WTC11 (cell line): ENCODE measurements at regions not wholly inside any gene's neighbourhood (a gene's known extent, or its start where the extent isn't known, plus 50 kb on each side); places are given as distances from the start of the nearest gene placed in this dataset.

Experiments
- ATAC-seq: fragments of 200-7000 bp; cut with Tn5 transposase; 2 replicates; pipeline ENCODE4 v1.10.0; 2021; ENCODE audit warnings: mild to moderate bottlenecking, moderate library complexity
- CTCF ChIA-PET: fragments of 300-600 bp; sonication (Branson Sonifier 250); formaldehyde crosslinking; loops from one replicate; lab custom pipeline; 2021; ENCODE audit warnings: antibody characterized with exemption; lab: Charles Lee
- POLR2A ChIA-PET: fragments of 350-600 bp; sonication (Branson Sonifier 250); formaldehyde crosslinking; loops from one replicate; lab custom pipeline; 2021; ENCODE audit warnings: antibody characterized with exemption; lab: Charles Lee
- DNase-seq: peaks from one replicate; pipeline ENCODE4 v3.0.0; 2021; ENCODE audit warnings: low spot score
- H3K27ac Mint-ChIP-seq: 2 replicates; pipeline ENCODE4 v1.8.0; 2021; ENCODE audit warnings: mixed read lengths
- H3K27me3 Mint-ChIP-seq: 2 replicates; pipeline ENCODE4 v1.8.0; 2021; ENCODE audit warnings: low read depth, mild to moderate bottlenecking, moderate library complexity, mixed read lengths
- H3K36me3 Mint-ChIP-seq: 2 replicates; pipeline ENCODE4 v1.8.0; 2021; ENCODE audit warnings: mixed read lengths
- H3K4me1 Mint-ChIP-seq: 2 replicates; pipeline ENCODE4 v1.8.0; 2022; ENCODE audit warnings: mixed read lengths
- H3K4me3 Mint-ChIP-seq: 2 replicates; pipeline ENCODE4 v1.8.0; 2021; ENCODE audit warnings: mild to moderate bottlenecking, moderate library complexity, mixed read lengths
- H3K9me3 Mint-ChIP-seq: 2 replicates; pipeline ENCODE4 v1.8.0; 2021; ENCODE audit warnings: mixed read lengths
- CBFB ChIP-seq: sonication (generic); formaldehyde crosslinking; IDR thresholded peaks from 2 replicates; pipeline ENCODE4 v1.8.1; 2022; ENCODE audit warnings: mild to moderate bottlenecking, low read depth, missing genetic modification reagents
- CREM ChIP-seq: sonication (generic); formaldehyde crosslinking; IDR thresholded peaks from 2 replicates; pipeline ENCODE4 v1.8.1; 2022; ENCODE audit warnings: mild to moderate bottlenecking, missing genetic modification reagents, moderate library complexity
- E2F5 ChIP-seq: sonication (generic); formaldehyde crosslinking; IDR thresholded peaks from 2 replicates; pipeline ENCODE4 v1.8.1; 2022; ENCODE audit warnings: mild to moderate bottlenecking, moderate library complexity, missing genetic modification reagents
- EMX1 ChIP-seq: fragments of 250-450 bp; sonication (Bioruptor Pico); IDR thresholded peaks from 2 replicates; pipeline ENCODE4 v1.8.0; 2021; ENCODE audit warnings: mild to moderate bottlenecking
- ESRRA ChIP-seq: sonication (generic); formaldehyde crosslinking; IDR thresholded peaks from 2 replicates; pipeline ENCODE4 v1.8.1; 2022; ENCODE audit warnings: mild to moderate bottlenecking, missing genetic modification reagents, borderline replicate concordance
- GRHL2 ChIP-seq: fragments of 250-450 bp; sonication (Bioruptor Pico); IDR thresholded peaks from 2 replicates; pipeline ENCODE4 v1.8.0; 2022; ENCODE audit warnings: mild to moderate bottlenecking, moderate library complexity; ENCODE audit not compliant: insufficient replicate concordance, severe bottlenecking
- MYBL2 ChIP-seq: sonication (generic); formaldehyde crosslinking; IDR thresholded peaks from 2 replicates; pipeline ENCODE4 v1.8.1; 2023; ENCODE audit warnings: mild to moderate bottlenecking, moderate library complexity, missing genetic modification reagents
- NFYB ChIP-seq: sonication (generic); formaldehyde crosslinking; conservative IDR thresholded peaks from 2 replicates; pipeline ENCODE4 v1.8.0; 2022; ENCODE audit warnings: low read depth, missing genetic modification reagents
- NR3C1 ChIP-seq: sonication (generic); formaldehyde crosslinking; conservative IDR thresholded peaks from 2 replicates; pipeline ENCODE4 v1.8.1; 2023; ENCODE audit warnings: low read depth, mild to moderate bottlenecking, missing genetic modification reagents
- RELA ChIP-seq: sonication (generic); formaldehyde crosslinking; IDR thresholded peaks from 2 replicates; pipeline ENCODE4 v1.8.1; 2022; ENCODE audit warnings: missing genetic modification reagents, mild to moderate bottlenecking, borderline replicate concordance
- SOX15 ChIP-seq: fragments of 250-450 bp; sonication (Bioruptor Pico); IDR thresholded peaks from 2 replicates; pipeline ENCODE4 v1.9.0; 2021; ENCODE audit warnings: mild to moderate bottlenecking
- STAT6 ChIP-seq: sonication (generic); formaldehyde crosslinking; conservative IDR thresholded peaks from 2 replicates; pipeline ENCODE4 v1.8.1; 2023; ENCODE audit warnings: mild to moderate bottlenecking, low read depth, missing genetic modification reagents, moderate library complexity
- TCF7 ChIP-seq: sonication (generic); formaldehyde crosslinking; IDR thresholded peaks from 2 replicates; pipeline ENCODE4 v1.8.0; 2022; ENCODE audit warnings: mild to moderate bottlenecking, low read depth, missing genetic modification reagents, moderate library complexity
- ZBTB21 ChIP-seq: sonication (generic); formaldehyde crosslinking; IDR thresholded peaks from 2 replicates; pipeline ENCODE4 v1.8.1; 2023; ENCODE audit warnings: mild to moderate bottlenecking, missing genetic modification reagents, borderline replicate concordance
- ZNF138 ChIP-seq: sonication (generic); formaldehyde crosslinking; conservative IDR thresholded peaks from 2 replicates; pipeline ENCODE4 v1.8.1; 2022; ENCODE audit warnings: mild to moderate bottlenecking, moderate library complexity, missing genetic modification reagents
- ZNF219 ChIP-seq: sonication (generic); formaldehyde crosslinking; IDR thresholded peaks from 2 replicates; pipeline ENCODE4 v1.8.0; 2023; ENCODE audit warnings: missing genetic modification reagents, mild to moderate bottlenecking, borderline replicate concordance
- ZNF423 ChIP-seq: fragments of 250-450 bp; sonication (Bioruptor Pico); IDR thresholded peaks from 2 replicates; pipeline ENCODE4 v2.1.2; 2022; ENCODE audit warnings: mild to moderate bottlenecking, moderate library complexity
- TF ChIP-seq, protein P1 (sequence below): sonication (generic); formaldehyde crosslinking; IDR thresholded peaks from 2 replicates; pipeline ENCODE4 v1.8.0; 2023; ENCODE audit warnings: missing genetic modification reagents, mild to moderate bottlenecking, borderline replicate concordance
- TF ChIP-seq, protein P2 (sequence below): sonication (generic); formaldehyde crosslinking; IDR thresholded peaks from 2 replicates; pipeline ENCODE4 v1.8.1; 2022; ENCODE audit warnings: mild to moderate bottlenecking, missing genetic modification reagents, moderate library complexity, borderline replicate concordance
- TF ChIP-seq, protein P3 (sequence below): fragments of 250-450 bp; sonication (Bioruptor Pico); IDR thresholded peaks from 2 replicates; pipeline ENCODE4 v1.9.0; 2021; ENCODE audit warnings: mild to moderate bottlenecking
- TF ChIP-seq, protein P4 (sequence below): sonication (generic); formaldehyde crosslinking; IDR thresholded peaks from 2 replicates; pipeline ENCODE4 v1.8.1; 2023; ENCODE audit warnings: mild to moderate bottlenecking, missing genetic modification reagents

GRCh38 chr6:44003345-44004061 lies 123.7 kb downstream of the MRPL14 start (continued):
- TF ChIP-seq, protein P1, sequence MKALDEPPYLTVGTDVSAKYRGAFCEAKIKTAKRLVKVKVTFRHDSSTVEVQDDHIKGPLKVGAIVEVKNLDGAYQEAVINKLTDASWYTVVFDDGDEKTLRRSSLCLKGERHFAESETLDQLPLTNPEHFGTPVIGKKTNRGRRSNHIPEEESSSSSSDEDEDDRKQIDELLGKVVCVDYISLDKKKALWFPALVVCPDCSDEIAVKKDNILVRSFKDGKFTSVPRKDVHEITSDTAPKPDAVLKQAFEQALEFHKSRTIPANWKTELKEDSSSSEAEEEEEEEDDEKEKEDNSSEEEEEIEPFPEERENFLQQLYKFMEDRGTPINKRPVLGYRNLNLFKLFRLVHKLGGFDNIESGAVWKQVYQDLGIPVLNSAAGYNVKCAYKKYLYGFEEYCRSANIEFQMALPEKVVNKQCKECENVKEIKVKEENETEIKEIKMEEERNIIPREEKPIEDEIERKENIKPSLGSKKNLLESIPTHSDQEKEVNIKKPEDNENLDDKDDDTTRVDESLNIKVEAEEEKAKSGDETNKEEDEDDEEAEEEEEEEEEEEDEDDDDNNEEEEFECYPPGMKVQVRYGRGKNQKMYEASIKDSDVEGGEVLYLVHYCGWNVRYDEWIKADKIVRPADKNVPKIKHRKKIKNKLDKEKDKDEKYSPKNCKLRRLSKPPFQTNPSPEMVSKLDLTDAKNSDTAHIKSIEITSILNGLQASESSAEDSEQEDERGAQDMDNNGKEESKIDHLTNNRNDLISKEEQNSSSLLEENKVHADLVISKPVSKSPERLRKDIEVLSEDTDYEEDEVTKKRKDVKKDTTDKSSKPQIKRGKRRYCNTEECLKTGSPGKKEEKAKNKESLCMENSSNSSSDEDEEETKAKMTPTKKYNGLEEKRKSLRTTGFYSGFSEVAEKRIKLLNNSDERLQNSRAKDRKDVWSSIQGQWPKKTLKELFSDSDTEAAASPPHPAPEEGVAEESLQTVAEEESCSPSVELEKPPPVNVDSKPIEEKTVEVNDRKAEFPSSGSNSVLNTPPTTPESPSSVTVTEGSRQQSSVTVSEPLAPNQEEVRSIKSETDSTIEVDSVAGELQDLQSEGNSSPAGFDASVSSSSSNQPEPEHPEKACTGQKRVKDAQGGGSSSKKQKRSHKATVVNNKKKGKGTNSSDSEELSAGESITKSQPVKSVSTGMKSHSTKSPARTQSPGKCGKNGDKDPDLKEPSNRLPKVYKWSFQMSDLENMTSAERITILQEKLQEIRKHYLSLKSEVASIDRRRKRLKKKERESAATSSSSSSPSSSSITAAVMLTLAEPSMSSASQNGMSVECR (CRISPR knock-in tag) = no peak
- TF ChIP-seq, protein P2, sequence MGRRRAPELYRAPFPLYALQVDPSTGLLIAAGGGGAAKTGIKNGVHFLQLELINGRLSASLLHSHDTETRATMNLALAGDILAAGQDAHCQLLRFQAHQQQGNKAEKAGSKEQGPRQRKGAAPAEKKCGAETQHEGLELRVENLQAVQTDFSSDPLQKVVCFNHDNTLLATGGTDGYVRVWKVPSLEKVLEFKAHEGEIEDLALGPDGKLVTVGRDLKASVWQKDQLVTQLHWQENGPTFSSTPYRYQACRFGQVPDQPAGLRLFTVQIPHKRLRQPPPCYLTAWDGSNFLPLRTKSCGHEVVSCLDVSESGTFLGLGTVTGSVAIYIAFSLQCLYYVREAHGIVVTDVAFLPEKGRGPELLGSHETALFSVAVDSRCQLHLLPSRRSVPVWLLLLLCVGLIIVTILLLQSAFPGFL (CRISPR knock-in tag) = no peak
- TF ChIP-seq NFYB (CRISPR knock-in tag) (no peak), ZBTB21 (CRISPR knock-in tag) (peak; percentile 54; the same call in 1 of the 2 replicates), CBFB (CRISPR knock-in tag) (0 out of 2 replicates have a peak, but pooled peaks have one; percentile 29), ZNF138 (CRISPR knock-in tag) (0 out of 2 replicates have a peak, but pooled peaks have one; percentile 59), NR3C1 (0 out of 2 replicates have a peak, but pooled peaks have one; percentile 40), E2F5 (CRISPR knock-in tag) (no peak), SOX15 (CRISPR knock-in tag) (no peak), GRHL2 (CRISPR knock-in tag) (no peak), MYBL2 (CRISPR knock-in tag) (no peak), ESRRA (no peak)
- TF ChIP-seq, protein P3, sequence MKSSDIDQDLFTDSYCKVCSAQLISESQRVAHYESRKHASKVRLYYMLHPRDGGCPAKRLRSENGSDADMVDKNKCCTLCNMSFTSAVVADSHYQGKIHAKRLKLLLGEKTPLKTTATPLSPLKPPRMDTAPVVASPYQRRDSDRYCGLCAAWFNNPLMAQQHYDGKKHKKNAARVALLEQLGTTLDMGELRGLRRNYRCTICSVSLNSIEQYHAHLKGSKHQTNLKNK (CRISPR knock-in tag) = no peak

- POLR2A ChIA-PET = interaction anchor here (0.6 to 1.5 kb wide), 7 partner anchors 60 to 358 kb away, joined by 3 to 4 read pairs (median 3); partner anchors contain the start of gene VEGFA
- peak; percentile 78 for DNase-seq
- Mint-ChIP-seq H3K36me3 (peaks cover 7% of the 10 kb centered on the region), H3K4me1 (peaks cover 66% of the 10 kb centered on the region), H3K9me3 (peaks cover 4% of the 10 kb centered on the region; the same call in 1 of the 2 replicates), H3K27ac (no peak overlapping the region), H3K27me3 (peaks cover 37% of the 10 kb centered on the region), H3K4me3 (peak overlapping the region; percentile 69)
- CTCF ChIA-PET = interaction anchor here (0.5 to 8.2 kb wide), 16 partner anchors 8 to 243 kb away, joined by 3 to 58 read pairs (median 6); partner anchors contain the start of gene VEGFA
- peak; percentile 12 for ATAC-seq
- TF ChIP-seq TCF7 (CRISPR knock-in tag) (peak; percentile 93), ZNF423 (CRISPR knock-in tag) (no peak), EMX1 (no peak), CREM (CRISPR knock-in tag) (no peak; the same call in 1 of the 2 replicates), RELA (peak; percentile 78; the same call in 1 of the 2 replicates), STAT6 (CRISPR knock-in tag) (no peak), ZNF219 (peak; percentile 88)
- TF ChIP-seq, protein P2 (CRISPR knock-in tag) = no peak; the same call in 1 of the 2 replicates
- TF ChIP-seq, protein P4, sequence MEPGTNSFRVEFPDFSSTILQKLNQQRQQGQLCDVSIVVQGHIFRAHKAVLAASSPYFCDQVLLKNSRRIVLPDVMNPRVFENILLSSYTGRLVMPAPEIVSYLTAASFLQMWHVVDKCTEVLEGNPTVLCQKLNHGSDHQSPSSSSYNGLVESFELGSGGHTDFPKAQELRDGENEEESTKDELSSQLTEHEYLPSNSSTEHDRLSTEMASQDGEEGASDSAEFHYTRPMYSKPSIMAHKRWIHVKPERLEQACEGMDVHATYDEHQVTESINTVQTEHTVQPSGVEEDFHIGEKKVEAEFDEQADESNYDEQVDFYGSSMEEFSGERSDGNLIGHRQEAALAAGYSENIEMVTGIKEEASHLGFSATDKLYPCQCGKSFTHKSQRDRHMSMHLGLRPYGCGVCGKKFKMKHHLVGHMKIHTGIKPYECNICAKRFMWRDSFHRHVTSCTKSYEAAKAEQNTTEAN (CRISPR knock-in tag) = peak; percentile 94
Measured at GRCh38 chr6:44002593-44003344, 124.5 kb downstream of the MRPL14 start.
